Effector memory CD4-positive, alpha-beta T cell (primary cell): ENCODE measurements at regions not wholly inside any gene's neighbourhood (a gene's known extent, or its start where the extent isn't known, plus 50 kb on each side); places are given as distances from the start of the nearest gene placed in this dataset.
"Not testable (repeated sequence)": the region's sequence is repeated elsewhere in the genome, so short reads cannot be mapped to it uniquely, and the experiment has no call there.

ENCODE experiments used
- DNase-seq, 3 donors: peaks; one replicate each; pipeline ENCODE4 v3.0.0-alpha.2; 2020
- H3K27ac ChIP-seq: 2 replicates; pipeline ENCODE4 v1.7.0; 2013; ENCODE audit warnings: mild to moderate bottlenecking, low read length, moderate library complexity; ENCODE audit not compliant: insufficient read depth, poor library complexity, severe bottlenecking
- H3K27me3 ChIP-seq: replicated peaks from 2 replicates; pipeline ENCODE4 v1.7.0; 2013; ENCODE audit warnings: mild to moderate bottlenecking, low read length; ENCODE audit not compliant: insufficient read depth, control insufficient read depth, poor library complexity, severe bottlenecking
- H3K36me3 ChIP-seq: 2 replicates; pipeline ENCODE4 v1.7.0; 2013; ENCODE audit warnings: mild to moderate bottlenecking, low read length, moderate library complexity; ENCODE audit not compliant: control insufficient read depth, insufficient read depth
- H3K4me1 ChIP-seq: 2 replicates; pipeline ENCODE4 v1.7.0; 2013; ENCODE audit warnings: low read length, mild to moderate bottlenecking; ENCODE audit not compliant: control insufficient read depth, insufficient read depth, poor library complexity, severe bottlenecking
- H3K4me3 ChIP-seq: 2 replicates; pipeline ENCODE4 v1.7.0; 2013; ENCODE audit warnings: low read length, low read depth, mild to moderate bottlenecking; ENCODE audit not compliant: insufficient read depth, poor library complexity, severe bottlenecking
- H3K9me3 ChIP-seq: 2 replicates; pipeline ENCODE4 v1.7.0; 2013; ENCODE audit warnings: mild to moderate bottlenecking, low read length, moderate library complexity; ENCODE audit not compliant: control insufficient read depth

DNA sequence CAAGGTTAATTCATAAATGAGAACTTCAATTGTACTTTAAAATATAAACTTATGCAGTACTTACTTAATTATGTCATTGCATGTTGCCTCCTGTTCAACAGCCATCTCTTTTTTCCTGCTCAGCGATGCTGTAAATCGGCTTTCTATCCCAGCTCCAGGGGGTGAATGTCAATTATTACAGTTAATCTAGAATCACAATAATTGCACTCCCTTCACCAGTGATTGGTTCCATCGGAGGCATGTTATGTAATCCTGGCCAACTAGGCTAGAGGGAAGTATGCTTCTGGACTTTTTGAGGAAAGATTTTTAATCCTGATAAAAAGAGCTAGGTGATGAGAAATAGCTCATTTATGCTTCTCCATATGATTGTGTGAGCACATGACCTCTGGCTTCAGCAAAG is 53.8 kb upstream of the SGIP1 start:
- no peaks in the 10 kb centered on the region for H3K36me3 ChIP-seq
- no peak for DNase-seq
- no peaks in the 10 kb centered on the region for H3K27me3 ChIP-seq
- no peaks in the 10 kb centered on the region for H3K4me1 ChIP-seq
- no peak overlapping the region for H3K27ac ChIP-seq
- H3K9me3 ChIP-seq, result no peaks in the 10 kb centered on the region
- no peak overlapping the region for H3K4me3 ChIP-seq

DNA sequence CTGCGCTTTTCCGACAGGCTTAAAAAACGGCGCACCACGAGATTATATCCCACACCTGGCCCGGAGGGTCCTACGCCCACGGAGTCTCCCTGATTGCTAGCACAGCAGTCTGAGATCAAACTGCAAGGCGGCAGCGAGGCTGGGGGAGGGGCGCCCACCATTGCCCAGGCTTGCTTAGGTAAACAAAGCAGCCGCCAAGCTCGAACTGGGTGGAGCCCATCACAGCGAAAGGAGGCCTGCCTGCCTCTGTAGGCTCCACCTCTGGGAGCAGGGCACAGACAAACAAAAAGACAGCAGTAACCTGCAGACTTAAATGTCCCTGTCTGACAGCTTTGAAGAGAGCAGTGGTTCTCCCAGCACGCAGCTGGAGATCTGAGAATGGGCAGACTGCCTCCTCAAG is 52.7 kb upstream of the SGIP1 start:
- H3K4me3 ChIP-seq, H3K27ac ChIP-seq: not testable (repeated sequence)

More for the DNA sequence above, 52.7 kb upstream of the SGIP1 start:
- not testable (repeated sequence) for H3K36me3 ChIP-seq, H3K9me3 ChIP-seq, DNase-seq, H3K27me3 ChIP-seq, H3K4me1 ChIP-seq
